HG03520 (cell line): ENCODE measurements at regions not wholly inside any gene's neighbourhood (a gene's known extent, or its start where the extent isn't known, plus 50 kb on each side); places are given as distances from the start of the nearest gene placed in this dataset.
A peak's percentile ranks its signal among the peaks of the same experiment; 100 is the strongest.
"Not testable (repeated sequence)": the region's sequence is repeated elsewhere in the genome, so short reads cannot be mapped to it uniquely, and the experiment has no call there.

ENCODE experiments used
- ATAC-seq: cut with Tn5 transposase; IDR thresholded peaks from one replicate; pipeline ENCODE4 v1.9.1; 2021; ENCODE audit warnings: mild to moderate bottlenecking, moderate library complexity; ENCODE audit not compliant: unreplicated experiment

- no peak for ATAC-seq
Observed at GRCh38 chrX:55813150-55813549, 95.6 kb downstream of the RRAGB start.

- ATAC-seq, result no peak
Observed at GRCh38 chrX:55815546-55815945, 98.0 kb downstream of the RRAGB start.

GRCh38 chrX:55816023-55816422, 98.5 kb downstream of the RRAGB start:
- no peak for ATAC-seq

GRCh38 chrX:55818673-55819375, 101.3 kb downstream of the RRAGB start:
- ATAC-seq, result no peak

DNA sequence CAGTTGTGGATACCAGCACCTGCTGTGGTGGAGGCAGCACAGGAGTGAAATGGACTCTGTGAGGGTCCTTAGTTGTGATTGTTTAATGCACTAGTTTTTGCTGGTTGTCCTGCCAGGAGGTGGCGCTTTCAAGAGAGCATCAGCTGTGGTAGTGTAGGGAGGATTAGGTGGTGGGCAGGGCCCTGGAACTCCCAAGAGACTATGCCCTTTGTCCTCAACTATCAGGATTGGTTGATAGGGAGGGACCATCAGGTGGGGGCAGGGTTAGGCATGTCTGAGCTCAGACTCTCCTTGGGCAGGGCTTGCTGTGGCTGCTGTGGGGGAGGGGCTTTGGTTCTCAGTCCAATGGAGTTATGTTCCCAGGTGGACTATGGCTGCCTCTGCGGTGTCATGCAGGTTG, 121.9 kb downstream of the RRAGB start:
- no peak for ATAC-seq

DNA sequence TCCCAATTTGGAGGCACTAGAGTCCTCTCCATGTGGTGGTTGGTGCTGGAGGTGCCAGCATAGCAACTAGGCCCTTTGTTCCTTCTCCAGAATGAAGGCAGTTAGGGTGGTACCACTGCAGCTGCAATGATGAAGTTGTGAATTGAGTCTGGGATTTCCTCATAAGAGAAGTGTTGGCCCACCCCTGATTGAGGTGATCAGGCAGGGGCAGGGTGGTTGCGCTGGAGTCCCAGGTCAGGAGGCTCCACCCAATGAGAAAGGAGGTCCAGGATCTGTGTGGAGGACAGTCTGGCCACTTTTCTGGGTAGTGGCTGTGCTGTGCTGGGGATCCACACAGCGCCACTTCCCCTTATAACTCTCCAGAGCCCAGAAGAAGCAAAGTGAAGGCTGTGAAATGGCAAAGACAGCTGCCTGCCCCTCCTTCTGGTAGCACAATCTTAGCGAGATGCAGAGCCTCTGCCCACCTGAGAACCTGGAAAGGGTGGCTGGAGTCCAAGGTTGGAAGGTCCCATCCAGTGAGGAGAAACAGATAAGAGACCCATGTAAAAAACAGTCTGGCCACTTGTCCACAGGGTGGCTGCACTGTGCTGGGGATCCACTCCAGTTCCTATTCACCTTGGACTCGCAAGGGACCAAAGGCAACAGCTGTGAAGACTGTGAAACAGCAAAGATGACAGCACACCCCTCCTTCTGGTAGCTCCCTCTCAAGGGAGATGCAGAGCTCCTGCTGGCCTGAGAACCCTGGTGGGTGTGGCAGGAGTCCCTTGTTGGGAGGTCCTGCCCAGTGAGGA, 124.6 kb downstream of the RRAGB start:
- ATAC-seq, result no peak

- ATAC-seq, result not testable (repeated sequence)
Observed at GRCh38 chrX:55866779-55867178, 149.2 kb downstream of the RRAGB start.

- ATAC-seq, result peak; percentile 58
Observed at GRCh38 chrX:55867181-55867651, 149.7 kb downstream of the RRAGB start.

GRCh38 chrX:55867708-55868107, 150.2 kb downstream of the RRAGB start:
- ATAC-seq, result peak; percentile 61

- peak; percentile 51 for ATAC-seq
Observed at GRCh38 chrX:55874807-55875206, 157.3 kb downstream of the RRAGB start.

DNA sequence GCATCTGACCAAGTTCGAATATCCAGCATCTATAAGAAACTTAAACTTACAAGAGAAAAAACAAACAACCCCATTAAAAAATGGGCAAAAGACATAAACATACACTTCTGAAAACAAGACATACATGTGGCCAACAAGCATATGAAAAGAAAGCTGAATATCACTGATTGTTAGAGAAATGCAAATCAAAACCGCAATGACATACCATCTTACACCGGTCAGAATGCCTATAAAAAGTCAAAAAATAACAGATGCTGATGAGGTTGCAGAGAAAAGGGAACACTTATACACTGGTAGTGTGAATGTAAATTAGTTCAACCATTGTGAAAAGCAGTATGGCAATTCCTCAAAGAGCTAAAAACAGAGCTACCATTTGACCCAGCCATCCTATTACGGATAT, 166.0 kb downstream of the RRAGB start:
- not testable (repeated sequence) for ATAC-seq

DNA sequence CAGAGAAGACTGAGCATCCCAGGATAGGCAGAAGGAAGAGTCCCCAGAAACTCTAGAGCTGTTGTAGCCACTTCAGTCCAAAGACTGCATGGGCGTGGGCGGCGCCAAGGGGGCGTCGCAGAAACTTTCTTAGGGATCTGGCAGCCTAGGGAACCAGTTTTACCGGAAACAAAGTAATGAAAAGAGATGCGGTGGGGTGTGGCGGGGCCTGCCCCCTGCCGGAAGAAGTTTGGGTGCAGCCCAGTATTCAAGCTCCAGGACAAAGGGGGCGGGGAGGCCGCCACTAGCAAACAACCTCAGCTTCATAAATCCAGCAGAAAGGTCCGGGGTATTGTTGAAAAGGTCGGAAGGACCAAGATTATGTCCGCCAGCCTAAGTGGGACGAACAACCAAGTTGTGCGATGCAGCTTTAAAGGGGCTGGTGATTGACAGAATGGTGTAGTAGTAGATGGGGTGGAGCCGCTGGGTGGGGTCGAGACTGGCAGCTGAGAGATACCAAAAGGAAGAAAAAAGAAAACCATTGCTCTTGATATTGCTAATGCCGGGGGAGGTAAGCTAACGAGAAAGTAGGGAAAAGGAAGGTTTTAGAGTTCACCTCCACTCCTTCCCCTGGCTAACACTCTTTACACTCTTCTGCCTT, 190.5 kb downstream of the RRAGB start:
- ATAC-seq, result peak; percentile 76

- ATAC-seq, result peak; percentile 45
Observed at GRCh38 chrX:55908661-55909212, 191.2 kb downstream of the RRAGB start.

DNA sequence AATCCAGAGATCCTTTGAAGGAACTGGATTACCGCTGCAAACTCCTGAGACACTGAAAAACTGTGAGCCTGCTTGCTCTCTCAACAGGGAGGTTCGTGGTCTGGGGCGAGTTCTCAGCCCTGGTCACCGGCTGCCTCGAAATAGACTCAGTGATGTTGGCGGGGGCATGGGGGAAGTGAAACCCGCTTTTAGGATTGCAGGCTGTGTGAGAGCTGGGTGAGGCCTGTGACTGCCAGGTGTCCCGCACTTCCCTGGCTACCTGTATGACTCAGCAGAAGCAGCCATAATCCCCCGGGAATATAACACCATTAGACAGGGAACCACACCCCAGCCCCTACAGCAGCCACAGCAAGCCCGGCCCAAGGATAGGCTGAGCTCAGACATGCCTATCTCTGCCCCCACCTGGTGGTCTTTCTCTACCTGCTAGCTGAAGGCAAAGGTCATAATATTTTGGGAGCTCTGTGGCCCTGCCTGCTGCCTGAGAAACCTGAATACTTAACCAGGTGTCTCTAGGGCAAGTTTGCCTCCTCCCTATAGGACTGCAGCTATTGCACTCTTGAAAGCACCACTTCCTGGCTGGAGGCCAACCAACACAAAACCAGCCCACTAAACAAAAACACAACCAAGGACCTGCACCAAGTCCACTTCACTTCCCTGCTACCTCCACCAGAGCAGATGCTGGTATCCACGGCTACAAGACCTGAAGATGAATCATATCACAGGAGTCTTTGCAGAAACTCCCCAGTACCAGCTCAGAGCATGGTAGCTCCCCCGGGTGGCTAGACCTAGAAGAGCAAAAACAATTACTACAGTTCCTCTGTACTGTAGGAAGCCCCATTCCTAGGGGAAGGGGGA, 202.0 kb downstream of the RRAGB start:
- ATAC-seq, result peak; percentile 92

DNA sequence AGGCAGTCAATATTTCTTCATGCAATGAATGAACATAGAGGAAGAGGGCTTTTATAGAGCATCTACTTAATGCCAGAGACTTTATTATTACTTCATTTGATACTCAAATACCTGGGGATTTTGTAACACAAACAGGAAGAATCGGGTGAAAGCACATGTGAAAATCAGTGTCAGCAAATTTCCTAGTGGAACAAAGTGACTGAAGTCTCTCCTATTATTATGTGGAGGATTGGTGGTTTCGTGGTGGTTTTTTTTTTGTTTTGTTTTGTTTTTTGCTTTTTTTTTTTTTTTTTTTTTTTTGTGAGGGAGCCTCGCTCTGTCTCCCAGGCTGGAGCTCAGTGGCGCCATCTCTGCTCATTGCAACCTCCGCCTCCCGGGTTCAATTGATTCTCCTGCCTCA, 207.0 kb downstream of the RRAGB start:
- no peak for ATAC-seq

GRCh38 chrX:55928529-55928928, 211.0 kb downstream of the RRAGB start:
- not testable (repeated sequence) for ATAC-seq
